H1 (cell line): ENCODE measurements at regions not wholly inside any gene's neighbourhood (a gene's known extent, or its start where the extent isn't known, plus 50 kb on each side); places are given as distances from the start of the nearest gene placed in this dataset.

Experiments
- E2F6 ChIP-seq: IDR thresholded peaks from 2 replicates; pipeline ENCODE4 v1.6.1; 2012; ENCODE audit warnings: inconsistent platforms
- EZH2 ChIP-seq: fragments of 200-600 bp; sonication (generic); IDR thresholded peaks from 2 replicates; pipeline ENCODE4 v1.7.1; 2012; ENCODE audit warnings: low read depth, mild to moderate bottlenecking, moderate library complexity, low read length, inconsistent platforms; ENCODE audit not compliant: severe bottlenecking
- JUND ChIP-seq: IDR thresholded peaks from 2 replicates; pipeline ENCODE4 v1.6.1; 2011; ENCODE audit warnings: mild to moderate bottlenecking, improper control_type of control experiment, low read length
- NANOG ChIP-seq: IDR thresholded peaks from 2 replicates; pipeline ENCODE4 v1.6.1; 2011; ENCODE audit warnings: low read length, low read depth, mild to moderate bottlenecking, inconsistent platforms; ENCODE audit not compliant: insufficient read depth, poor library complexity, severe bottlenecking
- TAF7 ChIP-seq: optimal IDR thresholded peaks from 2 replicates; pipeline ENCODE3; 2011; ENCODE audit warnings: low read depth, mild to moderate bottlenecking, inconsistent platforms, low read length, moderate library complexity, borderline replicate concordance
- TBP ChIP-seq: IDR thresholded peaks from 2 replicates; pipeline ENCODE4 v1.6.1; 2011; ENCODE audit warnings: low read depth, low read length, improper control_type of control experiment

- TF ChIP-seq TAF7 (no peak), JUND (no peak), E2F6 (no peak), EZH2 (no peak), TBP (no peak), NANOG (no peak)
- TF ChIP-seq, all 59 proteins: peak for 0
Observed at GRCh38 chr4:179607003-179607402, 2164.8 kb upstream of the AGA start (continued).
